K562 (cell line): ENCODE measurements at regions not wholly inside any gene's neighbourhood (a gene's known extent, or its start where the extent isn't known, plus 50 kb on each side); places are given as distances from the start of the nearest gene placed in this dataset.

Source experiments
- ATAC-seq: fragments of 200-7000 bp; cut with Tn5 transposase; 3 replicates; pipeline ENCODE4 v1.9.1; 2020; ENCODE audit warnings: moderate library complexity
- BruUV-seq: library from RNA; stranded (reverse); fragments of 400-500 nt; replicated peaks from 2 replicates; lab custom pipeline; 2021; lab: Mats Ljungman, UMichigan
- CTCF ChIA-PET: fragments of 300-600 bp; formaldehyde crosslinking; extraction: SDS; loops from one replicate; lab custom pipeline; 2021; ENCODE audit warnings: low intra/inter-chr PET ratio; lab: Yijun Ruan, JAX
- POLR2A ChIA-PET: fragments of 300-600, 350-650 bp; sonication (Branson Sonifier 250); formaldehyde crosslinking; extraction: SDS; loops from one replicate; lab custom pipeline; 2021; ENCODE audit warnings: antibody characterized with exemption, inconsistent platforms; lab: Yijun Ruan, JAX
- DNase-seq, 4 experiments: peaks; one replicate each; pipeline versions ENCODE4 v3.0.0 to v3.0.0-alpha.2; 2011 to 2018; ENCODE audit warnings: low spot score in 3 of 4, mixed read lengths in 3 of 4; ENCODE audit errors: extremely low read depth in 1 of 4
- FAIRE-seq: peaks from 2 replicates; lab custom pipeline; 2011; peaks lifted over from hg19 to GRCh38; lab: Jason Lieb, UNC
- H2AFZ ChIP-seq: 2 replicates; pipeline ENCODE4 v1.6.0; 2011; ENCODE audit warnings: low read depth, low read length, control low read depth, inconsistent platforms
- H3K27ac ChIP-seq: fragments of 200-600 bp; 3 replicates; pipeline ENCODE4 v1.8.0; 2011; ENCODE audit warnings: low read depth, mild to moderate bottlenecking, control low read depth, inconsistent platforms, low read length, moderate library complexity, mixed read lengths; ENCODE audit errors: extremely low read depth
- H3K27me3 ChIP-seq, 2 experiments: fragments of 300-600 bp in 1 of 2; 2 replicates in 1 of 2; 3 replicates in 1 of 2; pipeline versions ENCODE4 v1.6.0 to v1.8.0; 2011; ENCODE audit warnings: inconsistent platforms in 2 of 2, low read length in 2 of 2, mild to moderate bottlenecking in 1 of 2, mixed read lengths in 1 of 2, moderate library complexity in 1 of 2; ENCODE audit not compliant: control insufficient read depth in 2 of 2, insufficient read depth in 2 of 2
- H3K36me3 ChIP-seq: fragments of 300-600 bp; 3 replicates; pipeline ENCODE4 v1.8.0; 2011; ENCODE audit warnings: mild to moderate bottlenecking, low read length, inconsistent platforms; ENCODE audit not compliant: control insufficient read depth, insufficient read depth
- H3K4me1 ChIP-seq, 2 experiments: fragments of 200-600 bp in 1 of 2; replicated peaks in 1 of 2; 2 replicates in 1 of 2; 3 replicates in 1 of 2; pipeline versions ENCODE4 v1.5.1 to v1.8.0; 2011; ENCODE audit warnings: inconsistent platforms in 2 of 2, low read length in 2 of 2, mild to moderate bottlenecking in 1 of 2, mixed read lengths in 1 of 2, moderate library complexity in 1 of 2; ENCODE audit not compliant: control insufficient read depth in 2 of 2, insufficient read depth in 2 of 2
- H3K4me2 ChIP-seq: 2 replicates; pipeline ENCODE4 v1.6.1; 2011; ENCODE audit warnings: low read length, control low read depth, inconsistent platforms, mixed read lengths; ENCODE audit not compliant: insufficient read depth
- H3K4me3 ChIP-seq: fragments of 200-600 bp; sonication (generic), shearing (Covaris generic); 2 replicates; pipeline ENCODE4 v1.5.1; 2016; ENCODE audit warnings: control low read depth, inconsistent platforms
- H3K79me2 ChIP-seq: fragments of 200-600 bp; 3 replicates; pipeline ENCODE4 v1.8.0; 2011; ENCODE audit warnings: low read length, inconsistent platforms; ENCODE audit not compliant: control insufficient read depth, insufficient read depth
- H3K9ac ChIP-seq, 2 experiments: 2 replicates each; pipeline versions ENCODE4 v1.6.0 to v1.6.1; 2011; ENCODE audit warnings: low read depth in 2 of 2, low read length in 2 of 2, control low read depth in 1 of 2, inconsistent platforms in 1 of 2, mild to moderate bottlenecking in 1 of 2, mixed read lengths in 1 of 2; ENCODE audit not compliant: insufficient read depth in 1 of 2
- H3K9me1 ChIP-seq: one replicate; pipeline ENCODE4 v1.6.0; 2011; ENCODE audit warnings: inconsistent platforms, mild to moderate bottlenecking, low read length, moderate library complexity; ENCODE audit not compliant: control insufficient read depth, insufficient read depth
- H3K9me3 ChIP-seq: replicated peaks from 2 replicates; pipeline ENCODE4 v1.5.1; 2011; ENCODE audit warnings: low read depth, low read length, inconsistent platforms; ENCODE audit not compliant: control insufficient read depth, insufficient read depth
- H4K20me1 ChIP-seq: replicated peaks from 2 replicates; pipeline ENCODE4 v1.6.1; 2011; ENCODE audit warnings: low read length, inconsistent platforms, mixed read lengths; ENCODE audit not compliant: control insufficient read depth, insufficient read depth
- ARNT ChIP-seq, 2 experiments: fragments of 450-650 bp; IDR thresholded peaks; 2 replicates each; pipeline ENCODE4 v1.6.1; 2016; ENCODE audit warnings: mild to moderate bottlenecking in 1 of 2
- BRD4 ChIP-seq: fragments of 200-600 bp; sonication (generic); IDR thresholded peaks from 2 replicates; pipeline ENCODE4 v1.6.1; 2017; ENCODE audit warnings: inconsistent platforms
- ELF4 ChIP-seq: fragments of 450-650 bp; formaldehyde crosslinking; IDR thresholded peaks from 2 replicates; pipeline ENCODE4 v1.4.0; 2022; ENCODE audit warnings: missing genetic modification characterization
- ETV5 ChIP-seq: sonication (generic); formaldehyde crosslinking; IDR thresholded peaks from 2 replicates; pipeline ENCODE4 v1.4.0; 2020; ENCODE audit warnings: low read depth, mild to moderate bottlenecking, missing genetic modification reagents
- FOXA3 ChIP-seq, 2 experiments: fragments of 450-650 bp in 1 of 2; sonication (generic) in 1 of 2; formaldehyde crosslinking; IDR thresholded peaks in 1 of 2; conservative IDR thresholded peaks in 1 of 2; 2 replicates each; pipeline versions ENCODE4 v1.4.0 to v1.8.0; 2020 to 2022; ENCODE audit warnings: mild to moderate bottlenecking in 2 of 2, missing genetic modification reagents in 1 of 2
- FOXK2 ChIP-seq, 2 experiments: fragments of 450-650 bp; IDR thresholded peaks in 1 of 2; conservative IDR thresholded peaks in 1 of 2; 2 replicates each; pipeline ENCODE4 v1.6.1; 2016; ENCODE audit warnings: low read depth in 2 of 2, mild to moderate bottlenecking in 1 of 2
- JUN ChIP-seq, 2 experiments: sonication (generic) in 1 of 2; formaldehyde crosslinking in 1 of 2; IDR thresholded peaks; 2 replicates each; pipeline versions ENCODE4 v1.6.1 to v1.8.0; 2012 to 2022; ENCODE audit warnings: borderline replicate concordance in 2 of 2, mild to moderate bottlenecking in 2 of 2, improper control_type of control experiment in 1 of 2, low read depth in 1 of 2, low read length in 1 of 2, missing genetic modification reagents in 1 of 2
- JUND ChIP-seq, 2 experiments: IDR thresholded peaks; 2 replicates in 1 of 2; 3 replicates in 1 of 2; pipeline ENCODE4 v1.6.1; 2011; ENCODE audit warnings: borderline replicate concordance in 2 of 2, low read depth in 2 of 2, low read length in 2 of 2, improper control_type of control experiment in 1 of 2, missing biosample characterization in 1 of 2, missing genetic modification characterization in 1 of 2, missing genetic modification reagents in 1 of 2
- MBD2 ChIP-seq: sonication (generic); IDR thresholded peaks from 2 replicates; pipeline ENCODE4 v1.6.1; 2016; ENCODE audit warnings: low read depth, borderline replicate concordance
- MTF1 ChIP-seq: fragments of 250-450 bp; sonication (Bioruptor Pico); IDR thresholded peaks from 2 replicates; pipeline ENCODE4 v1.9.0; 2021; ENCODE audit warnings: moderate library complexity, mild to moderate bottlenecking, inconsistent platforms, borderline replicate concordance
- SAP30 ChIP-seq: fragments of 200-600 bp; sonication (generic); IDR thresholded peaks from 2 replicates; pipeline ENCODE4 v1.6.1; 2012; ENCODE audit warnings: borderline replicate concordance, low read depth, mild to moderate bottlenecking, moderate library complexity, low read length, control low read depth, inconsistent platforms; ENCODE audit not compliant: insufficient read depth, poor library complexity, severe bottlenecking
- SMARCE1 ChIP-seq: fragments of 450-650 bp; IDR thresholded peaks from 2 replicates; pipeline ENCODE4 v1.7.1; 2016; ENCODE audit warnings: mild to moderate bottlenecking
- TAF7 ChIP-seq: fragments of 450-650 bp; IDR thresholded peaks from 2 replicates; pipeline ENCODE4 v1.6.1; 2016; ENCODE audit warnings: missing genetic modification characterization, missing compliant biosample characterization
- TFAP4 ChIP-seq: sonication (generic); formaldehyde crosslinking; IDR thresholded peaks from 2 replicates; pipeline ENCODE4 v1.8.0; 2022; ENCODE audit warnings: missing genetic modification reagents, mild to moderate bottlenecking, moderate library complexity, borderline replicate concordance
- XRCC4 ChIP-seq: IDR thresholded peaks from one replicate; pipeline ENCODE4 v1.6.1; 2011; ENCODE audit not compliant: insufficient read depth, insufficient read length; ENCODE audit errors: extremely low read depth
- ZNF431 ChIP-seq: sonication (generic); formaldehyde crosslinking; IDR thresholded peaks from 2 replicates; pipeline ENCODE4 v1.8.0; 2022; ENCODE audit warnings: mild to moderate bottlenecking, missing genetic modification reagents
- WGBS: fragments of 100-300 bp; shearing (Covaris generic); methylation state at CpG from one replicate; pipeline ENCODE4 v1.1.6; 2016; ENCODE audit warnings: low coverage, mixed read lengths; ENCODE audit not compliant: insufficient coverage; ENCODE audit errors: missing lambda C conversion rate; 5-methylcytosine and 5-hydroxymethylcytosine counted together
- in situ Hi-C: fragments of 300-500 bp; cut with MboI; formaldehyde crosslinking; loops from 4 replicates; pipeline ENCODE4 v1.15.0; 2018; ENCODE audit warnings: inconsistent platforms, mixed read lengths
- intact Hi-C: fragments of 100-400 bp; cut with micrococcal nuclease; formaldehyde crosslinking; loops from 2 replicates; pipeline ENCODE4 v1.14.2; 2022
- TF ChIP-seq, protein P1 (sequence below): fragments of 250-450 bp; sonication (Bioruptor Pico); IDR thresholded peaks from 2 replicates; pipeline ENCODE4 v1.8.0; 2022; ENCODE audit warnings: inconsistent platforms

DNA sequence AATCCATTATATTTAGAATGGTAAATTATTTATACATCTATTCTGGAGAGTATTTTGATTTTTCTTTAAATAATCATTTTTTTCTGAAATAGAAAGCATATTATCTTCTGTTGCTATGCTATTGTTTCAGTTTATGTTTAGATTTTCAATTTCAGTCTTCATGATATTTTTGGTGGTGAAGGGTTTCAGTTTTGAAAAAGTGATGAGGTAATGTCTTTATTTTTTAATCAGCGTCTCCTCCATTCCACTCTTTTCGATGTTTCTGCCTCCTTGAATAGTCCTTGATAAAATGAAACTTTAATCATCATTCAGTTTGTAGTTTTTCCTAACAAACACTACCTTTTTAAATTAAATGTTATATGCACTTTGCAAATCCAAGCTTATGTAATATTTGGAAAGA lies 428.6 kb downstream of the PTPRC start (continued):
- TF ChIP-seq ETV5 (CRISPR knock-in tag) (no peak), MBD2 (no peak), JUN (IDR thresholded peaks at IDR 0.05; ENCODE audit: borderline replicate concordance, low read depth, low read length) (no peak), JUN (CRISPR knock-in tag; IDR thresholded peaks at IDR 0.05; ENCODE audit: borderline replicate concordance) (no peak), SAP30 (no peak), XRCC4 (no peak)

- no peaks in the 10 kb centered on the region for H3K36me3 ChIP-seq
- in situ Hi-C loops (no loop called here), intact Hi-C loops (no loop called here)
- no peaks in the 10 kb centered on the region for H3K9me3 ChIP-seq
- POLR2A ChIA-PET: no interaction called here
- no peak overlapping the region for H3K9ac ChIP-seq
- CTCF ChIA-PET: interaction anchor here (0.7 kb wide), 1 partner anchor 45 kb away, joined by 3 read pairs; no protein-coding TSS in a partner anchor
- no peak for ATAC-seq
- H3K4me2 ChIP-seq: no peak overlapping the region
- no peak for DNase-seq
- H3K27me3 ChIP-seq: no peaks in the 10 kb centered on the region
- no peaks in the 10 kb centered on the region for H3K9me1 ChIP-seq
- no peaks in the 10 kb centered on the region for H3K79me2 ChIP-seq
- no peak overlapping the region for H3K4me3 ChIP-seq
- H3K27ac ChIP-seq: no peak overlapping the region
- no peak for FAIRE-seq
- no TSS peak for BruUV-seq
- H3K4me1 ChIP-seq: no peaks in the 10 kb centered on the region
- WGBS: 0% methylated on average over 2 of the region's 2 CpGs
- no peak overlapping the region for H2AFZ ChIP-seq
- no peaks in the 10 kb centered on the region for H4K20me1 ChIP-seq
- no peak for TF ChIP-seq BRD4
- no peak for TF ChIP-seq ELF4 (CRISPR knock-in tag)
- TF ChIP-seq TAF7 (tag): no peak
- no peak for TF ChIP-seq FOXK2 (conservative IDR thresholded peaks at IDR 0.05 in 1 of 2, IDR thresholded peaks at IDR 0.05 in 1 of 2; ENCODE audit: low read depth in 2 of 2)
- no peak for TF ChIP-seq SMARCE1
- no peak for TF ChIP-seq MTF1
- no peak for TF ChIP-seq FOXA3 (CRISPR knock-in tag; conservative IDR thresholded peaks at IDR 0.05 in 1 of 2, IDR thresholded peaks at IDR 0.05 in 1 of 2)
- no peak for TF ChIP-seq ZNF431 (CRISPR knock-in tag)
- no peak for TF ChIP-seq JUND (IDR thresholded peaks at IDR 0.05; ENCODE audit: borderline replicate concordance, low read depth, low read length)
- TF ChIP-seq JUND (tag; IDR thresholded peaks at IDR 0.05; ENCODE audit: borderline replicate concordance, low read depth, low read length): no peak
- no peak for TF ChIP-seq ARNT (IDR thresholded peaks at IDR 0.05)
- TF ChIP-seq, protein P1, sequence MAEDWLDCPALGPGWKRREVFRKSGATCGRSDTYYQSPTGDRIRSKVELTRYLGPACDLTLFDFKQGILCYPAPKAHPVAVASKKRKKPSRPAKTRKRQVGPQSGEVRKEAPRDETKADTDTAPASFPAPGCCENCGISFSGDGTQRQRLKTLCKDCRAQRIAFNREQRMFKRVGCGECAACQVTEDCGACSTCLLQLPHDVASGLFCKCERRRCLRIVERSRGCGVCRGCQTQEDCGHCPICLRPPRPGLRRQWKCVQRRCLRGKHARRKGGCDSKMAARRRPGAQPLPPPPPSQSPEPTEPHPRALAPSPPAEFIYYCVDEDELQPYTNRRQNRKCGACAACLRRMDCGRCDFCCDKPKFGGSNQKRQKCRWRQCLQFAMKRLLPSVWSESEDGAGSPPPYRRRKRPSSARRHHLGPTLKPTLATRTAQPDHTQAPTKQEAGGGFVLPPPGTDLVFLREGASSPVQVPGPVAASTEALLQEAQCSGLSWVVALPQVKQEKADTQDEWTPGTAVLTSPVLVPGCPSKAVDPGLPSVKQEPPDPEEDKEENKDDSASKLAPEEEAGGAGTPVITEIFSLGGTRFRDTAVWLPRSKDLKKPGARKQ (CRISPR knock-in tag): no peak
- TF ChIP-seq TFAP4: no peak
These were observed 432.2 kb downstream of the PTPRC start for GRCh38 chr1:199071080-199071479.
